Endodermal cell (in vitro differentiated cells): ENCODE measurements at regions not wholly inside any gene's neighbourhood (a gene's known extent, or its start where the extent isn't known, plus 50 kb on each side); places are given as distances from the start of the nearest gene placed in this dataset.

ENCODE experiments used
- DNase-seq: peaks from one replicate; pipeline ENCODE4 v3.0.0-alpha.2; 2017
- H3K27ac ChIP-seq: 2 replicates; pipeline ENCODE4 v1.5.1; 2013; ENCODE audit warnings: mild to moderate bottlenecking, low read depth, low read length, moderate library complexity
- H3K27me3 ChIP-seq: 2 replicates; pipeline ENCODE4 v1.6.1; 2013; ENCODE audit warnings: mild to moderate bottlenecking, low read length, moderate library complexity; ENCODE audit not compliant: insufficient read depth, control insufficient read depth, poor library complexity, severe bottlenecking
- H3K36me3 ChIP-seq: 2 replicates; pipeline ENCODE4 v1.7.0; 2013; ENCODE audit warnings: mild to moderate bottlenecking, low read length, moderate library complexity; ENCODE audit not compliant: control insufficient read depth, insufficient read depth
- H3K4me1 ChIP-seq: one replicate; pipeline ENCODE4 v1.7.0; 2013; ENCODE audit warnings: low read length; ENCODE audit not compliant: control insufficient read depth, insufficient read depth
- H3K4me3 ChIP-seq: 2 replicates; pipeline ENCODE4 v1.5.1; 2013; ENCODE audit warnings: mild to moderate bottlenecking, low read length, moderate library complexity
- H3K9ac ChIP-seq: 2 replicates; pipeline ENCODE4 v1.6.1; 2013; ENCODE audit warnings: mild to moderate bottlenecking, low read length, moderate library complexity; ENCODE audit not compliant: poor library complexity, severe bottlenecking; ENCODE audit errors: extremely low read depth
- H3K9me3 ChIP-seq: 2 replicates; pipeline ENCODE4 v1.6.1; 2013; ENCODE audit warnings: mild to moderate bottlenecking, low read length, moderate library complexity; ENCODE audit not compliant: control insufficient read depth
- H3K27ac Mint-ChIP-seq: 2 replicates; pipeline ENCODE4 v1.8.0; 2020; ENCODE audit warnings: mixed read lengths
- H3K27me3 Mint-ChIP-seq: 2 replicates; pipeline ENCODE4 v1.8.0; 2021; ENCODE audit warnings: mild to moderate bottlenecking, mixed read lengths; ENCODE audit not compliant: insufficient read depth
- H3K36me3 Mint-ChIP-seq: 2 replicates; pipeline ENCODE4 v1.8.0; 2020; ENCODE audit warnings: low read depth, mixed read lengths
- H3K4me1 Mint-ChIP-seq: 2 replicates; pipeline ENCODE4 v1.8.0; 2020; ENCODE audit warnings: mixed read lengths
- H3K4me3 Mint-ChIP-seq: 2 replicates; pipeline ENCODE4 v1.8.0; 2020; ENCODE audit warnings: mild to moderate bottlenecking, moderate library complexity, mixed read lengths
- H3K9me3 Mint-ChIP-seq: 2 replicates; pipeline ENCODE4 v1.8.0; 2020; ENCODE audit warnings: mild to moderate bottlenecking, mixed read lengths
- WGBS, 2 experiments: methylation state at CpG; one replicate each; pipeline versions ENCODE4 v1.1.5 to v1.1.7; 2013; ENCODE audit warnings: missing lambda C conversion rate in 2 of 2, mixed read lengths in 1 of 2; ENCODE audit not compliant: insufficient coverage in 1 of 2, insufficient read length in 1 of 2; 5-methylcytosine and 5-hydroxymethylcytosine counted together
- TF ChIP-seq, protein P1 (sequence below): fragments of 200-600 bp; sonication (generic); conservative IDR thresholded peaks from 2 replicates; pipeline ENCODE4 v1.5.0; 2021; ENCODE audit warnings: antibody characterized with exemption, mild to moderate bottlenecking

DNA sequence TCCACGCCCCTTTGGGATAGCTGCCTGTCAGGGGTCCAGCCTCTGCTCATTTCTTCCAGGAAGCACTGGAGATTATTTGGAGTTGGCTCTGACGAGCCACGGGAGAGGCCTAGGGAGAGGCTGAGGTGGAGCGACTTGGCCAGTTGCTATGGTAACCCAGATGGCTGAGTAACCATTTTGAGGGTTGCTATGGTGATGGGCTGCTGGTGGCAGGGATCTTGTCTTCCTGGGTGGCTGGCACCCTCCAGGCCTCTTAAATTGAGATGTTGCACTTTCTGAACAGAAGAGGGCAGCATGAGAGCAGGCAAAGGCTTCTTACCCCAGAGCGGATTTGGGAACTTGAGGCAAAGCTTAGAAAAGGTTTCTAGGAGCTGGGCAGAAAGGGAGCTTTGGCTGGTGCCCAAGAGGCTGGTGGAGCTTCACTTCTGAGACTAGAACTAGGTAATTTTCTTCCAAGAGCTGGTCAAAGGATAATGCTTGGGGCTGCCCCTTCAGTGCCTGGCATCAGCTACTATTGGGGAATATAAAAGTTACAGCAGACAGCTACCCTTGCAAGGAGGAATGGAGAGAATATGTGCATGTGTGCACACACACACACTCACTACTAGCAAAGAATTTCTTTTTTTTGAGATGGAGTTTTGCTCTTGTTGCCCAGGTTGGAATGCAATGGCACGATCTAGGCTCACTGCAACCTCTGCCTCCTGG is 72.5 kb downstream of the NDUFS5 start:
- H3K9me3 ChIP-seq: no peaks in the 10 kb centered on the region
- H3K27me3 ChIP-seq: no peaks in the 10 kb centered on the region
- Mint-ChIP-seq H3K36me3 (no peaks in the 10 kb centered on the region), H3K9me3 (no peaks in the 10 kb centered on the region), H3K27ac (no peak overlapping the region), H3K27me3 (peaks cover 13% of the 10 kb centered on the region), H3K4me1 (peaks cover 17% of the 10 kb centered on the region), H3K4me3 (no peak overlapping the region)
- WGBS, 2 experiments: 22 to 31% methylated on average over 5 to 6 of the region's 6 CpGs
- H3K4me1 ChIP-seq: peaks cover 7% of the 10 kb centered on the region
- H3K4me3 ChIP-seq: no peak overlapping the region
- TF ChIP-seq, protein P1, sequence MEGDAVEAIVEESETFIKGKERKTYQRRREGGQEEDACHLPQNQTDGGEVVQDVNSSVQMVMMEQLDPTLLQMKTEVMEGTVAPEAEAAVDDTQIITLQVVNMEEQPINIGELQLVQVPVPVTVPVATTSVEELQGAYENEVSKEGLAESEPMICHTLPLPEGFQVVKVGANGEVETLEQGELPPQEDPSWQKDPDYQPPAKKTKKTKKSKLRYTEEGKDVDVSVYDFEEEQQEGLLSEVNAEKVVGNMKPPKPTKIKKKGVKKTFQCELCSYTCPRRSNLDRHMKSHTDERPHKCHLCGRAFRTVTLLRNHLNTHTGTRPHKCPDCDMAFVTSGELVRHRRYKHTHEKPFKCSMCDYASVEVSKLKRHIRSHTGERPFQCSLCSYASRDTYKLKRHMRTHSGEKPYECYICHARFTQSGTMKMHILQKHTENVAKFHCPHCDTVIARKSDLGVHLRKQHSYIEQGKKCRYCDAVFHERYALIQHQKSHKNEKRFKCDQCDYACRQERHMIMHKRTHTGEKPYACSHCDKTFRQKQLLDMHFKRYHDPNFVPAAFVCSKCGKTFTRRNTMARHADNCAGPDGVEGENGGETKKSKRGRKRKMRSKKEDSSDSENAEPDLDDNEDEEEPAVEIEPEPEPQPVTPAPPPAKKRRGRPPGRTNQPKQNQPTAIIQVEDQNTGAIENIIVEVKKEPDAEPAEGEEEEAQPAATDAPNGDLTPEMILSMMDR: peak; percentile 90
- no peaks in the 10 kb centered on the region for H3K36me3 ChIP-seq
- H3K27ac ChIP-seq: peak overlapping the region; percentile 15
- no peak overlapping the region for H3K9ac ChIP-seq
- DNase-seq: peak; percentile 94

DNA sequence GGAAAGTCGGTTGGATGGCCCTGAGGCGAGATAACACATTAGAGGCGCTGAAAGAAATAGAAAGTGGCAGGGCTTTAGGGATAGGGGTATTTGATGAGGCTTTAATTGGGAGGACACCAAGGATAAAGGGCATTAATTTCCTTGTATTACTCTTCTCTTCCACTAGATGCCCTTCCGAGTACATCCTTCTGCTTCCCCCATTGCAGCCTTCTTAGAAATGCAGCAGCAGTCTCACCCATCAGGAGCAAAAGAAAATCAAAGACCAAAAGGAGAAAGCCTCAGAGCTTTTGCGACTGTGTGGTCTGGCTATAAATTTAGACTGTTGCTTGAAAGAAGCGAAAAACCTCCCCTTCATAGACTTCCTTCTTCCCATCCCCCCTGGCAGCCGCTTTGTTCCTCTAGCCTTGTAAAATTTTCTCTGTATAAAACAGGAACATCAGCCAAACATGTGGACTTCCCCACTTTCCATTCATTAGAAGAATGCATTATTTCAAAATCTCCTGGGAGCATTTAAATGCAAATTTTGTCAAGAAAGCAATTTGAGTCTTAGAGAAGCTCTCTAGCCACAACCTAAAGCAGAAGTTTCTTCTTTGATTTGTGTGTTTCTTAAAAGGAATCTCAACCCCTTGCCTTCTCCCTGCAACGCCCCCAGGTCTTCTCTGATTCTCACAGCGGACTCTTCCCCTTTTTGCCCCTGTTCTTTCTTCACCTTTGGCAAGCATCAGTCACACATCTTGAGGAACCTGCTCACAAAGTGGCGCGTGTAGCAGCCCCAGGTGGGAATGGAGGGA is 76.6 kb downstream of the NDUFS5 start:
- H3K27me3 Mint-ChIP-seq: peaks cover 10% of the 10 kb centered on the region
- H3K27me3 ChIP-seq: no peaks in the 10 kb centered on the region
- TF ChIP-seq, protein P1: peak; percentile 80
- no peaks in the 10 kb centered on the region for H3K9me3 ChIP-seq
- no peaks in the 10 kb centered on the region for H3K36me3 Mint-ChIP-seq
- H3K4me1 ChIP-seq: peaks cover 19% of the 10 kb centered on the region
- no peaks in the 10 kb centered on the region for H3K9me3 Mint-ChIP-seq
- peak overlapping the region; percentile 82 for H3K27ac ChIP-seq
- no peak overlapping the region for H3K9ac ChIP-seq
- peak overlapping the region; percentile 78 for H3K27ac Mint-ChIP-seq
- no peaks in the 10 kb centered on the region for H3K36me3 ChIP-seq
- 12 to 21% methylated on average over 3 to 11 of the region's 11 CpGs for WGBS, 2 experiments
- H3K4me3 Mint-ChIP-seq: no peak overlapping the region
- DNase-seq: peak; percentile 76
- peaks cover 30% of the 10 kb centered on the region for H3K4me1 Mint-ChIP-seq
- H3K4me3 ChIP-seq: no peak overlapping the region

DNA sequence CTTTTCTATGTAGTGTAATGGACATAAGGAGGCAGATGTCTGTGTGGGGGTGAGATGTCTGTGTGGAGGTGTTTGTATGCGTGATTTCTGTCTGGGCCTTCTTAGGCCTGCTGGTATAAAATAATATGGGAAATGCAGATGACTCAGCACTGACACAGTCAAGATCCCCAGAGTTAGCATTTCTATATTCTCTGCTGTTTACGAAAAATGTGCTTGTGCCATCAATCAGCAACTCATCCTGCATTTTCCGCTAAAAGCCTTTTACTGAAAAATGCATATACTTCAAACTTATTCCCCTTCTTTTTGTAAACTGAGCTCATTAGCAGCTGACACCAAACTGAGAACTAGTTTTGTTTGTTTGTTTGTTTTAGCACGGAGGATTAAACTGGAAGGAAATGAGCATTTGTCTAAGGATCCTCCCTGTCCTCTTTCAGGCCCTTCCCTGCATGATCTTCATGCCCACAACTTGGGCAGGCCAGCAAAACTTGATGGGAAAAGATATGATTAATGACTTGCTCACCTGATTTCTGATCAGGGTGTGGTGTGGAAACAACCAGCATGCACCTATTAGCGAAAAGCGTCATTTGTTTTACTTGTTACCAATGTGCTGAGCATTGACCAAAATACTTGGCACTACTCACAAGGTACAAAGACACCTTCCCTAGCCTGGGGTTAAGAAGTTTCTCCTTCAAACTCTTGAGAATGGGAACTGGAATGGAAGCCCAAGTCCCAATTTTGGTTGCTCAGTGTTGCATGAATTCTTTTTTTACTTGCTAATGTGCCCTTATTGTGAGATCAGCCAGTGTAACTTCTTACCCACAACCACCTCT is 77.4 kb downstream of the NDUFS5 start:
- no peak overlapping the region for H3K4me3 ChIP-seq
- H3K9ac ChIP-seq: no peak overlapping the region

More for the DNA sequence above, 77.4 kb downstream of the NDUFS5 start:
- H3K36me3 ChIP-seq: no peaks in the 10 kb centered on the region
- peak overlapping the region; percentile 95 for H3K27ac ChIP-seq
- no peaks in the 10 kb centered on the region for H3K9me3 ChIP-seq
- no peaks in the 10 kb centered on the region for H3K36me3 Mint-ChIP-seq
- H3K9me3 Mint-ChIP-seq: no peaks in the 10 kb centered on the region
- H3K4me3 Mint-ChIP-seq: no peak overlapping the region
- H3K27me3 ChIP-seq: no peaks in the 10 kb centered on the region
- H3K27me3 Mint-ChIP-seq: peaks cover 10% of the 10 kb centered on the region
- H3K4me1 Mint-ChIP-seq: peaks cover 30% of the 10 kb centered on the region
- TF ChIP-seq, protein P1: no peak
- peak overlapping the region; percentile 78 for H3K27ac Mint-ChIP-seq
- 50 to 69% methylated on average over 4 to 6 of the region's 6 CpGs for WGBS, 2 experiments
- H3K4me1 ChIP-seq: peaks cover 24% of the 10 kb centered on the region
- DNase-seq: peak; percentile 49
